Caki2 (cell line): ENCODE measurements at regions not wholly inside any gene's neighbourhood (a gene's known extent, or its start where the extent isn't known, plus 50 kb on each side); places are given as distances from the start of the nearest gene placed in this dataset.

Experiments used
- DNase-seq: peaks from one replicate; pipeline ENCODE4 v3.0.0-alpha.2; 2015; ENCODE audit warnings: low read depth
- in situ Hi-C: cut with HindIII; loops from 2 replicates; pipeline ENCODE4 v1.10.0; 2016; ENCODE audit warnings: low sequenced_read_pairs, low pct_unique_long_range_greater_than_20kb, mixed read lengths

- in situ Hi-C loops: no loop called here
- DNase-seq: no peak
Observed at GRCh38 chr13:105364191-105364590, 1171.3 kb downstream of the EFNB2 start.

GRCh38 chr13:105363261-105364190 lies 1171.9 kb downstream of the EFNB2 start:
- DNase-seq: no peak
- in situ Hi-C loops: no loop called here

GRCh38 chr13:105353654-105354053 lies 1181.8 kb downstream of the EFNB2 start:
- DNase-seq: no peak
- in situ Hi-C loops: no loop called here

GRCh38 chr13:105349082-105349723 lies 1186.3 kb downstream of the EFNB2 start:
- no peak for DNase-seq
- in situ Hi-C loops: no loop called here

DNA sequence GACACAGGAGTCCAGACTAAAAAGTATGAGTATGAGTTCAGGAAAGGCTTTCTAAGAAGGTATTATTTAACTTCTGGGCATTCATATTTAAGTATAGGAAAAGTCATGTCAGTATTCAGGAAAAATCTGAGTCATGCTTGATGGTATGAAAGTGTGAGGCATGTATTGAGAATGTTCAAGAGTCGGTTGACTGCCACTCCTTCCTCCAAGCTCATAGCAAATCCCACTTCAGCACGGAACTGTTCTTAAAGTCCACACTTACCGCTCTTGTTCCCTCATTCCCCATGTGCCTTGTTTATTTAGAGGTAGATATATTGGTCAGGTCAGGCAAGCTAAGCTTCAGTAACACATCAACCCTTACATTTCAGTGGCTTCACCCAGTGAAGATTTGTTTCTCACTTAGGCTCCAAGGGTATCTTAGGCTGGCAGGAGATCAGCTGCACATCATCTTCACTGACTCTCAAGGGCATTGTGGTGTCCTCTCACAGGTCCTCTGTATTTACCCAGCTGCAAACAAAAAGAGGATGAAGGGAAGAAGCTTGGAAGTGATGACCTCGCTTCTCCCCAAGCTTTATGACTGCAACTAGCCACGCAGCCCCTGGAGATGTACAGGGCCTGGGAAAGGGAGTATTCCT lies 1189.2 kb downstream of the EFNB2 start:
- in situ Hi-C loops: no loop called here
- DNase-seq: peak; percentile 63

GRCh38 chr13:105345730-105346129 lies 1189.7 kb downstream of the EFNB2 start:
- in situ Hi-C loops: no loop called here
- no peak for DNase-seq

DNA sequence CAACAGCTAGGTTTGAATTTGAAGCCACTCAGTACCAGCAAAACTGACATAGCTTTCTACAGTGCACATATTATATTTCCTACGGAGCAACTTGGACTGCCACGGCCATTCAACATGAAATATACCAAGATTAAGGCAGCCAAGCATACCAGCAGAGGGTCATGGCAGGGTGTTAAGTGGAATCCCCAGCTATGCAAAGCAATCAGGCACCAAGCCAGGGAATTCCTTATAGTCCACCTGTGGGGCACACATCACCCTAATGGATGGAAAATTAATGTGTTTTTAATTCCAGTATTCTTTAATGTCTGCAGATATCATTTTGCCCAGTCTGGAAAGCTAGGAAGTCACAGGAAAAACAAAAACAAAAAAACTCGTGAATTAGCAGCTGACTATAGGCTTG lies 1190.3 kb downstream of the EFNB2 start:
- peak; percentile 66 for DNase-seq
- in situ Hi-C loops: no loop called here

GRCh38 chr13:105343134-105343806 lies 1192.2 kb downstream of the EFNB2 start:
- in situ Hi-C loops: no loop called here
- peak; percentile 83 for DNase-seq

DNA sequence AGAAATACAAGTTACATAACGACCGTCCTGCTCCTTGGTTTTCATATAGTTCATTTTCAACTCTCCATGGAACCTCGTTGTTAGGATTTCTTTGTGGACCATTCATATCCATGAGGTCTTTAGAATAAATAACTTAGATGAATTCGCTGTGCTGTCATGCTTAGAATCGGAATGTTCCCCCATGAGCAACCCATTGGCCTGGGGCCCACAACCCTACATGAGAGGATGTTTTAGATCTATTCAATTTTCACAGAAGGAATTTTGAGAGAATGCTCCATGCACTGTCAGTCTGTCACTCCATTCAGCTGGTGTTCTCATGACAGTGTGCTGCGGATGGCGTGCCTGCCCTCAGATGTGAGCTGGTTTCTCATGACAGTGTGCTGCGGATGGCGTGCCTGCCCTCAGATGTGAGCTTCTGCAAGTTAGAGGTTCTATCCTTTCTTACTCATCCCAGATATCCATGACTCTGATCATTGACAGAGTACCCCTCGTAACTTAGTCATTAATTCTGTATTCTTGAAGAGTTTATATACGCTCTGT lies 1193.1 kb downstream of the EFNB2 start:
- DNase-seq: no peak
- in situ Hi-C loops: no loop called here

DNA sequence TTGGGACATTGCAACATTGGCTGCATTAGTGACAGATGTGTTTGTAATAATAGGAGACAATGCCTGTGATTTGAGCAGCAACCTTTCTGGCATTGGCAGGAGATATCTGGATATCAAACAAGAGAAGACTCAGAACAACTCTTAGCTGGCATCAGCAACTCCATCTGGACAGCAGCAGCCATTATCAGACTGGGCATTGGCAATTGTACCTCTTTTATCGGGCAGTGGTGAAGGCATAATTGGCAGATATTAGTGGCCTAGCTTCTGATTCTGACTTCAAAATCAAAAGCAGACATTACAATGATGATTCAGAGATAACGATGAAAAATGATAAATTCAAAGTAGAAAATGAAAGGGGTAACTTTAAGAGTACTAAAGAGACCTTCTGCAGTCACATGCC lies 1193.7 kb downstream of the EFNB2 start:
- DNase-seq: no peak
- in situ Hi-C loops: no loop called here

- in situ Hi-C loops: no loop called here
- no peak for DNase-seq
Observed at GRCh38 chr13:105341256-105341655, 1194.2 kb downstream of the EFNB2 start.

- in situ Hi-C loops: no loop called here
Observed at GRCh38 chr13:105340061-105340606, 1195.3 kb downstream of the EFNB2 start.

DNA sequence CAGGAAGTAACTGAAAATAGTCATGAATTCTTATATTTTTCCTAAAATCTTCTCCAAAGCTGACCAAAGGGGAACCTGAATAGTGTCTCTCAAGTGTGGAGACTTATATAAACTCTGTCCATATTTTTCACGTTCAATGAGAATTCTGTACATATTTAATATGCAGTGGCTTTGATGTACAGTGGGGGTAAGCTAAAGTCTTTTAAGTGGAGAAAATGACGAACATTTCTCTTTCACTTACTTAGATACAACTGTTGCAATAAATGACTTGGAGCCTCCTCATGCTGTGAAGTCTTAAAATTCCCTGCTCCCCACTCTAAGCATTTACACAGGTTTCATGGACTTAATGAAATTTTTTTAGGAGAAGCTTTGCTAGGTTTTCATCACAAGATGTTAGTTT lies 1196.7 kb downstream of the EFNB2 start:
- in situ Hi-C loops: no loop called here
- DNase-seq: no peak

More at GRCh38 chr13:105340061-105340606, 1195.3 kb downstream of the EFNB2 start:
- no peak for DNase-seq

DNA sequence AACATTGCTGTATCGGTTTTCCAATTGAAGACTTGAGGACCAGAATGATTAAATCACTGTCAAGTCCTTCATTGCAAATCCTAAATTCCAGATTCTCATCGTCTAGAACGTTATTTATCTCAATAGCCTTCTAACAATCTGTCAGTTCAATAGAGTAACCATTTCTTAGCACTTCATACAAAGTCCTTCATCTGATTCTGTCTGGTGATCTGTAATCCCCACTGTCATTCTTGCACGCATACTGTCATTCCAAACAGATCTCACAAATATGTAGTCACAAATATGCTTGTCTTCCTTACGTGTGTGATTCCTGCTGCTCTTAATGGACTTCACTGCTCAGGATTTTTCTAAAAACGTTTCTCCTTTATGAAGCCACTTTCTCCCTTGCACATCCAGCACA lies 1197.5 kb downstream of the EFNB2 start:
- in situ Hi-C loops: no loop called here
- DNase-seq: no peak

DNA sequence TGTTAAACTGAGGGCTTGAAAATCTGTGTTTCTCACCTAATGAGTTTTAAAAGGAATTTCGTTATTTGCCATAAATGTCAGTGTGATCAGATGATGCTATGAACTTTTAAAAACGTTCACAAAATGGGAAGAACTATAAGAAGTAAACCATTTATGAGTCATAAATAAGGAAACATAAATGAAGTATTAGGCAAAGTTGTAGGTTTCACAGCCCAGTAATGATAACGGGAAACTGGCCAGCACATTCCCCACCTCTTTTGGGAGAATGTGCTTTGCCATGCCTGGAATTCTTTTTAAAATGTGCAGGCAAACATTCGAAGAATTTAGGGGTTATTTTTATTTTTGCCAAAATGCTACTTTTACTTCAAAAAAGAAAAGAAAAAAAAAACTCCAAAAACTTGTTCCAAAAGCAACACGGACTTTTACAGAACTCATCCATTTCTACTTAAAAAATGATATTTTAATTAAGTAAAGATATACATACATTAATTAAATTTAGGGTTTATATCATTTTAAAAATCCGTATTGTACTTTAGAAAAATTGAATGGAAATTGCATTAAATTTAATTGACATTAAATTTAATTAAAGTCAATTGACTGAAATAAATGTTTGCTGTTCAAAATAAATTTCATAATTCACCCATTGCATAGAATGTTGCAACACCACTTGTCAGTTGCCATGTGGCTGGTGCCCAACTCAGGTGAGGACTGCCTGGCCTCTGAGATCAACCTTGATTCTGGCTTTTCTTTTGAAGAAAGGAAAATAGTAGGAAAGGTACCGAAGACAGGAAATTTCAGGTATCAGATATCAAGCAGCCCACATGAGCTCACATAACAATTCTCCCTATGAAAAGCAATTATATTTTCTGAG lies 1198.5 kb downstream of the EFNB2 start:
- in situ Hi-C loops: no loop called here
- DNase-seq: no peak

DNA sequence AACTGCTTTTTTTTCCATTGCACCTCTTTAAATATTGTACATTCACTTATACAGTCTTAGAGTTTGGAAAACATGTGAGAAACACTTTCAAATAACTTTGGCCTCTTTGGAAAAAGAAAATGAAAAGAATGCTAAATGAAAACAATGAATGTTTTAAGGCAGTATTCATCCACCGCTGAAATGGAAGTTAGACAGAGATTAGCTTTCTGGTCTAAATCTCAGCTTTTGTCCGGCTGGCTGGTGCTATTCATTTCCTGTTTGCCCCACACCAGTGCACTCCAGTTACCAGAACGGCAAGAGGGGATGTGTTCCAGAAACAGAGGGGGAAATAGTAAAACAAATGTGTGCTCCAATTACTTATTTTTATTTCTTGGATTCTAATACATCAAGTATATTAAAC lies 1201.3 kb downstream of the EFNB2 start:
- in situ Hi-C loops: no loop called here
- no peak for DNase-seq

DNA sequence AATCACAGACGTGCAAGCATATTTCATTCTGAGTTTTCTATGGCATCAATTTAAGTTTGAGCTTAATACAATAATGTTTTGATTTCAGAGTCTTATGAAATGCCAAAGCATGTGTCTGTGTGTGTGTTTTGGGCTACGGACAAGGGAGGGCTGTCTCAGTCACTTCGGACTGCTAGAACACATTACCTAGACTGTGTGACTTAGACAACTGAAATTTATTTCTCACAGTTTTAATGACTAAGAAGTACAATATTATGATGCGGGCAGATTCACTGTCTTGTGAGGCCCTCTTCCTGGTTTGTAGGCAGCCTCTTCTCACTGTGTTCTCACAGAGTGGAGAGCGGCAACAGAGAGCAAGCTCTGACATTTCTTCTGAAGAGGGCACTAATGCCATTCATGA lies 1202.0 kb downstream of the EFNB2 start:
- DNase-seq: no peak
- in situ Hi-C loops: no loop called here
